ENCODE measurements at regions not wholly inside any gene's neighbourhood (a gene's known extent, or its start where the extent isn't known, plus 50 kb on each side); places are given as distances from the start of the nearest gene placed in this dataset.
"Not testable (repeated sequence)": the region's sequence is repeated elsewhere in the genome, so short reads cannot be mapped to it uniquely, and the experiment has no call there.

DNA sequence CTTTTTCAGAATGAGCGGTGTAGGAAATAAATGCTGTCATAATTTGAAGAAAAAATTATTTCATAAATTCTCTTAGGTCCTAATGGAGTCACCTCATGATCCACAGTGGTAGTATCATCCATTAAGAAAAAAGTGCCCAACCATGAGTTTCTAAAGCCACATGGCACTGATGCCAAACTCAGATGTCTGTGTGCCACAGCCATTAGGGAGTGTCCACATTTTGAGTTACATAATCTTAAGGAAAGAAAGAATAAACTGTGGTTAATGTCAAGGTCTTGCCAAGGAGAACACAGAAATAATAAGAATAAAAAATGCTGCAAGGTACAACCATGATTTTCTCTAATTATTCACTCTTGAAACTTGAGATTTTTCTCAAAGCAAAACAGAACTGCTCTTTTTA is 1101.8 kb downstream of the SORCS3 start:
- TF ChIP-seq, protein P1, sequence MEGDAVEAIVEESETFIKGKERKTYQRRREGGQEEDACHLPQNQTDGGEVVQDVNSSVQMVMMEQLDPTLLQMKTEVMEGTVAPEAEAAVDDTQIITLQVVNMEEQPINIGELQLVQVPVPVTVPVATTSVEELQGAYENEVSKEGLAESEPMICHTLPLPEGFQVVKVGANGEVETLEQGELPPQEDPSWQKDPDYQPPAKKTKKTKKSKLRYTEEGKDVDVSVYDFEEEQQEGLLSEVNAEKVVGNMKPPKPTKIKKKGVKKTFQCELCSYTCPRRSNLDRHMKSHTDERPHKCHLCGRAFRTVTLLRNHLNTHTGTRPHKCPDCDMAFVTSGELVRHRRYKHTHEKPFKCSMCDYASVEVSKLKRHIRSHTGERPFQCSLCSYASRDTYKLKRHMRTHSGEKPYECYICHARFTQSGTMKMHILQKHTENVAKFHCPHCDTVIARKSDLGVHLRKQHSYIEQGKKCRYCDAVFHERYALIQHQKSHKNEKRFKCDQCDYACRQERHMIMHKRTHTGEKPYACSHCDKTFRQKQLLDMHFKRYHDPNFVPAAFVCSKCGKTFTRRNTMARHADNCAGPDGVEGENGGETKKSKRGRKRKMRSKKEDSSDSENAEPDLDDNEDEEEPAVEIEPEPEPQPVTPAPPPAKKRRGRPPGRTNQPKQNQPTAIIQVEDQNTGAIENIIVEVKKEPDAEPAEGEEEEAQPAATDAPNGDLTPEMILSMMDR (IDR thresholded peaks at IDR 0.05) = no peak
- TF ChIP-seq ZFX (IDR thresholded peaks at IDR 0.05; ENCODE audit: borderline replicate concordance) = no peak
- H3K27ac ChIP-seq = no peak overlapping the region

DNA sequence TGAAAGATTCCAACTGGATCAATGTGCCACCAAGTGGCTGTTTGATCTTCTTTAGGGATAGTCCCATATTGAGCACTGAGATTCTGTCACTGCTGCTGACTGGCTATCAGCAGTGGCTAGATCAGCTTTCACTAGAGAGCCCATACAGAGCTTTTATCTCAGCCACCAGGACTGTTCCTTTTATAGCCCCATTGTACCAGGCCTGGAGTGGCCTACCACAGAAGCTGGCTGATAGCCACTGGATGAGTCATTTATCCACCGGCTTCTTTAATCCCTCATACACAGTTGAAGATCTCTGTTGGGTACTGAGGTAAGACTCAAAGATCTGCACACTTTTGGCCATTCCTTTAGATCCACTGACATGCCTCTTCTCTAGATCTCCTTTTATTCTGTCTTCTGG is 1101.1 kb downstream of the SORCS3 start:
- TF ChIP-seq, protein P1 (IDR thresholded peaks at IDR 0.05) = no peak
- no peak for TF ChIP-seq ZFX (IDR thresholded peaks at IDR 0.05; ENCODE audit: borderline replicate concordance)

DNA sequence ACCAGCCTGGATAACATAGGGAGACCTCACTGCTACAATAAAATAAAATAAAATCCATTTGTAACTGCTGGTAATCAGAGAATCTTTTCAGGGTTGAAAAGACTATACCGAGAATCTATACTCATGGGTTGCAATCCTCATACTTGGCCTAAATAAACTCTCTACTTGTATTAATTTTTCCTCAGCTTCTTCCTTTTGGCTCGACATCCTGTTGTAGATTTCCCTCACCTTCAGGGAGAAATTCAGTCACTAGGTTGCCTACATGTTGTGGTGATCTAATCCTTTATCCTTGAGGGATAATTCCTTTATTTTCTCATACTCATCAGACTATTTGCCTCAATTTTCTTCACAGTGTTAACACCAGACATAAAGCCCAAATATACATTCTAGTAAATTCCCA is 1093.4 kb downstream of the SORCS3 start:
- H3K27ac ChIP-seq = no peak overlapping the region
- TF ChIP-seq, protein P1 (IDR thresholded peaks at IDR 0.05) = no peak

More for the DNA sequence above, 1101.1 kb downstream of the SORCS3 start:
- no peak overlapping the region for H3K27ac ChIP-seq

DNA sequence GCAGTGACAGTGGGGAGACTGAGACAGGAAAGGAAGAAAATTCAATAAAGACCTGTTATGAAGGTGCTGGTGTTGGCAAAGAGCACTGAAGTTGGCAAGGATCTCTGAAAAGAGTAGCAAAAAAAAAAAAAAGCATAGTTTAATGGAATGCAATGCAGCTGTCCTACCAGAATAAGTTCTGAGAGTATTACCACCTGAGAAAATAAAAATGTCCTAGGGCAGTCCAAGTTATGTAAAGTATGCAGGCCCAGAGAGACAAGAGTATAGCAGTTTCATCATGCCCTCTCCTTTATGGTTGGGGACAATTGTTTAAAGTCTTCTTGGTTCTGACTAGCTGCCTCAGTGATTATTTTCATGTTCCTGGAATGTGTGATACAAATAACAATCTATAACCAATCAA is 1092.8 kb downstream of the SORCS3 start:
- no peak for TF ChIP-seq ZFX (IDR thresholded peaks at IDR 0.05; ENCODE audit: borderline replicate concordance)
- TF ChIP-seq, protein P1 (IDR thresholded peaks at IDR 0.05) = no peak

DNA sequence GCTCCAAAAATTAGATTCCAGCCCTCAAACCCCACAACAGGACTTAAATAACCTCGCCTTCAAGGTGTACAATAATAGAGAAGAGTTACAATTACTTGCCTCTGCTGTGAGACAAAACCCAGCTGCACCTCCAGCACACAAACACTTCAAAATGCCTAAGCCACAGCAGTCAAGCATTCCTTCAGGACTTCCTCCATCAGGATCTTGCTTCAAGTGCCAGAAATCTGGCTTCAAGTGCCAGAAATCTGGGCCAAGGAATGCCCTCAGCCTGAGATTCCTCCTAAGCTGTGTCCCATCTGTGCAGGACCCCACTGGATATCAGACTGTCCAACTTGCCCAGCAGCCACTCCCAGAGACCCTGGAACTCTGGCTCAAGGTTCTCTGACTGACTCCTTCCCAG is 1088.3 kb downstream of the SORCS3 start:
- no peak overlapping the region for H3K27ac ChIP-seq
- TF ChIP-seq ZFX (IDR thresholded peaks at IDR 0.05; ENCODE audit: borderline replicate concordance) = no peak
- TF ChIP-seq, protein P1 (IDR thresholded peaks at IDR 0.05) = no peak

More for the DNA sequence above, 1092.8 kb downstream of the SORCS3 start:
- H3K27ac ChIP-seq = no peak overlapping the region

DNA sequence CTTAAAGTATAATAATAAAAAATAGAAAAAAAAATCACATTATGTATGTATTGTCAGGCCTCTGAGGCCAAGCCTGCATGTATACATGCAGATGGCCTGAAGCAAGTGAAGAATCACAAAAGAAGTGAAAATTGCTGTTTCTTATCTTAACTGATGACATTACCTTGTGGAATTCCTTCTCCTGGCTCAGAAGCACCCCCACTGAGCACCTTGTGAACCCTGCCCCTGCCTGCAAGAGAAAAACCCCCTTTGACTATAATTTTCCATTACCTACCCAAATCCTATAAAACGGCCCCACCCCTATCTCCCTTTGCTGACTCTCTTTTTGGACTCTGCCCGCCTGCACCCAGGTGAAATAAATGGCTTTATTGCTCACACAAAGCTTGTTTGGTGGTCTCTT is 1086.5 kb downstream of the SORCS3 start:
- H3K27ac ChIP-seq = not testable (repeated sequence)

DNA sequence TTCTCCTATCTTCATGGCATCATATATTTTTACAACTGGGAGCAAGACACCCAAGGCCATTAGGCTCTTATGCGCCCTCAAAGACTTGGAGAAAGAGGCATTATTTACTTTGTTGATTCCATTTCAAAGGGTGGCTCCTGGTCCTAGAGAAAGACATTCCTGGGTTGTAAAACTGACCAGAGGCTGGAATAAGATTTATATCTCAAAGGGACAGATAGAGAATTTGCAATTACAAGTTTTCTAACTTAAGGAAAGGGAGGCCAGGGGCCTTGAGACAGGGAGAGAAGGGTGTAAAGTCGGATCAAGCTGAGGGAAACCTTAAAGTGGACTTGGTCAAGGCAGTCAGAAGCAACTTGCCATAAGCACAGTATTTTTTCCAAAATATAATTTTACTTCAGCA is 1086.0 kb downstream of the SORCS3 start:
- no peak overlapping the region for H3K27ac ChIP-seq
- TF ChIP-seq, protein P1 (IDR thresholded peaks at IDR 0.05) = no peak
- TF ChIP-seq ZFX (IDR thresholded peaks at IDR 0.05; ENCODE audit: borderline replicate concordance) = no peak

DNA sequence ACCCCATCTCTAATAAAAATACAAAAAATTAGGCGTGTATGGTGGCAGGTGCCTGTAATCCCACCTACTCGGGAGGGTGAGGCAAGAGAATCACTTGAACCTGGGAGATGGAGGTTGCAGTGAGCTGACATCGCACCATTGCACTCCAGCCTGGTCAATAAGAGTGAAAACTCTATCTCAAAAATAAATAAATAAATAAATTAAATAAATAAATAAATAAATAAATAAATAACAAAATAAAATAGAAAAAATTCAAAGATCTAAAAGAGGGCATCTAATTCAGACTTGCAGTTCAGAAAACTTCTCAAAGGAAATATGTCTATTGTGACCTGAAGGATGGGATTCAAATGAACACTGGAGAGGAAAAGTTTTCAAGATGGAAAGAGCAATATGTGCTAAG is 1085.1 kb downstream of the SORCS3 start:
- no peak for TF ChIP-seq ZFX (IDR thresholded peaks at IDR 0.05; ENCODE audit: borderline replicate concordance)
- TF ChIP-seq, protein P1 (IDR thresholded peaks at IDR 0.05) = no peak
- H3K27ac ChIP-seq = no peak overlapping the region

Data from 22Rv1 (cell line).